Fibroblast of lung (primary cell): ENCODE measurements at regions not wholly inside any gene's neighbourhood (a gene's known extent, or its start where the extent isn't known, plus 50 kb on each side); places are given as distances from the start of the nearest gene placed in this dataset.

Experiments used
- DNase-seq, 2 donors: peaks; one replicate each; pipeline versions ENCODE4 v3.0.0 to v3.0.0-alpha.2; 2010; ENCODE audit warnings: low read depth in 2 of 2
- H2AFZ ChIP-seq: 2 replicates; pipeline ENCODE4 v1.5.1; 2012; ENCODE audit warnings: low read length, control low read depth, inconsistent platforms
- H3K27ac ChIP-seq: 2 replicates; pipeline ENCODE4 v1.5.1; 2011; ENCODE audit warnings: low read length, control low read depth; ENCODE audit not compliant: insufficient read depth
- H3K27me3 ChIP-seq: 2 replicates; pipeline ENCODE4 v1.5.1; 2011; ENCODE audit warnings: mild to moderate bottlenecking, low read length; ENCODE audit not compliant: control insufficient read depth, insufficient read depth
- H3K36me3 ChIP-seq: 2 replicates; pipeline ENCODE4 v1.5.1; 2011; ENCODE audit warnings: low read length; ENCODE audit not compliant: control insufficient read depth, insufficient read depth
- H3K4me1 ChIP-seq: 2 replicates; pipeline ENCODE4 v1.5.1; 2011; ENCODE audit warnings: low read length; ENCODE audit not compliant: control insufficient read depth, insufficient read depth; ENCODE audit errors: extremely low read depth
- H3K4me2 ChIP-seq: 2 replicates; pipeline ENCODE4 v1.5.1; 2011; ENCODE audit warnings: low read length, control low read depth; ENCODE audit not compliant: insufficient read depth; ENCODE audit errors: extremely low read depth
- H3K4me3 ChIP-seq, 4 experiments: fragments of 200-600 bp in 1 of 4; sonication (generic) in 1 of 4; replicated peaks in 1 of 4; 2 replicates each; pipeline ENCODE4 v1.5.1; 2011 to 2016; ENCODE audit warnings: low read length in 4 of 4, low read depth in 3 of 4, mild to moderate bottlenecking in 3 of 4, control low read depth in 2 of 4, inconsistent platforms in 1 of 4, mixed read lengths in 1 of 4; ENCODE audit not compliant: insufficient read depth in 1 of 4; ENCODE audit errors: control extremely low read depth in 1 of 4
- H3K79me2 ChIP-seq: 2 replicates; pipeline ENCODE4 v1.5.1; 2012; ENCODE audit warnings: mild to moderate bottlenecking, low read length, inconsistent platforms; ENCODE audit not compliant: control insufficient read depth, insufficient read depth
- H3K9ac ChIP-seq: 2 replicates; pipeline ENCODE4 v1.5.1; 2011; ENCODE audit warnings: mild to moderate bottlenecking, low read length, control low read depth; ENCODE audit not compliant: insufficient read depth
- H3K9me3 ChIP-seq: 2 replicates; pipeline ENCODE4 v1.5.1; 2012; ENCODE audit warnings: low read depth, low read length; ENCODE audit not compliant: control insufficient read depth, insufficient read depth
- H4K20me1 ChIP-seq: 2 replicates; pipeline ENCODE4 v1.5.1; 2011; ENCODE audit warnings: low read length; ENCODE audit not compliant: control insufficient read depth, insufficient read depth; ENCODE audit errors: extremely low read depth
- EZH2 ChIP-seq: IDR thresholded peaks from 2 replicates; pipeline ENCODE4 v1.5.1; 2012; ENCODE audit warnings: low read length, control low read depth, mild to moderate bottlenecking; ENCODE audit errors: missing control alignments
- TF ChIP-seq, protein P1 (sequence below), 2 donors: IDR thresholded peaks in 1 of 2; conservative IDR thresholded peaks in 1 of 2; 1 replicate in 1 of 2; 2 replicates in 1 of 2; pipeline ENCODE4 v1.5.1; 2011 to 2012; ENCODE audit warnings: low read length in 2 of 2, control low read depth in 1 of 2, inconsistent platforms in 1 of 2, low read depth in 1 of 2, mild to moderate bottlenecking in 1 of 2

GRCh38 chr21:35338281-35338680 lies 289.2 kb upstream of the RUNX1 start:
- Histone ChIP-seq H3K79me2 (no peaks in the 10 kb centered on the region), H3K27me3 (no peaks in the 10 kb centered on the region), H3K9ac (no peak overlapping the region), H2AFZ (no peak overlapping the region), H3K4me2 (no peak overlapping the region), H3K9me3 (no peaks in the 10 kb centered on the region), H3K4me3 (no peak overlapping the region), H4K20me1 (no peaks in the 10 kb centered on the region), H3K27ac (no peak overlapping the region), H3K4me1 (no peaks in the 10 kb centered on the region), H3K36me3 (no peaks in the 10 kb centered on the region)
- TF ChIP-seq EZH2 = no peak
- TF ChIP-seq, protein P1, sequence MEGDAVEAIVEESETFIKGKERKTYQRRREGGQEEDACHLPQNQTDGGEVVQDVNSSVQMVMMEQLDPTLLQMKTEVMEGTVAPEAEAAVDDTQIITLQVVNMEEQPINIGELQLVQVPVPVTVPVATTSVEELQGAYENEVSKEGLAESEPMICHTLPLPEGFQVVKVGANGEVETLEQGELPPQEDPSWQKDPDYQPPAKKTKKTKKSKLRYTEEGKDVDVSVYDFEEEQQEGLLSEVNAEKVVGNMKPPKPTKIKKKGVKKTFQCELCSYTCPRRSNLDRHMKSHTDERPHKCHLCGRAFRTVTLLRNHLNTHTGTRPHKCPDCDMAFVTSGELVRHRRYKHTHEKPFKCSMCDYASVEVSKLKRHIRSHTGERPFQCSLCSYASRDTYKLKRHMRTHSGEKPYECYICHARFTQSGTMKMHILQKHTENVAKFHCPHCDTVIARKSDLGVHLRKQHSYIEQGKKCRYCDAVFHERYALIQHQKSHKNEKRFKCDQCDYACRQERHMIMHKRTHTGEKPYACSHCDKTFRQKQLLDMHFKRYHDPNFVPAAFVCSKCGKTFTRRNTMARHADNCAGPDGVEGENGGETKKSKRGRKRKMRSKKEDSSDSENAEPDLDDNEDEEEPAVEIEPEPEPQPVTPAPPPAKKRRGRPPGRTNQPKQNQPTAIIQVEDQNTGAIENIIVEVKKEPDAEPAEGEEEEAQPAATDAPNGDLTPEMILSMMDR (conservative IDR thresholded peaks at IDR 0.05 in 1 of 2, IDR thresholded peaks at IDR 0.05 in 1 of 2; ENCODE audit: low read depth in 1 of 2, low read length in 2 of 2) = no peak
- no peak for DNase-seq

DNA sequence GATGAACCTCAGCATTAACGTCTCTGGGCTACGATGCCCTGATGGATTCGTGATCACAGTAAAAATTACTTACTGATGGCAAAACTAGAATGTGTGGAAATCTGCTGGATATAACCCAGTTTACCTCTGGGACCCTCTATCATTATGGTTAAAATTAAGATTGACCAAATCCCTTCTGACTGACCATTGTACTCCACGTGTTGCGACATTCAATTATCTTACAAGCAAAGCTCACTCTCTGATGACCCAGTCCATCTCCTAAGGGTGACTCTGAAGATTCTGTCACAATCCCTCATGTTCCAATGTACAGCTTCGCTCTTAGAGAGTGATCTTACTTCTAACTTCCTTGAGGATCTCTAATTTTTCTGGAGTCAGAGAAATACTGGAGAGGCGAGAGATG lies 288.5 kb upstream of the RUNX1 start:
- TF ChIP-seq, protein P1 (conservative IDR thresholded peaks at IDR 0.05 in 1 of 2, IDR thresholded peaks at IDR 0.05 in 1 of 2; ENCODE audit: low read depth in 1 of 2, low read length in 2 of 2) = no peak
- no peak for TF ChIP-seq EZH2
- H4K20me1 ChIP-seq = no peaks in the 10 kb centered on the region
- no peaks in the 10 kb centered on the region for H3K79me2 ChIP-seq
- H3K27me3 ChIP-seq = no peaks in the 10 kb centered on the region
- H3K4me3 ChIP-seq = no peak overlapping the region
- DNase-seq = no peak
- H3K36me3 ChIP-seq = no peaks in the 10 kb centered on the region
- H2AFZ ChIP-seq = no peak overlapping the region
- H3K9ac ChIP-seq = no peak overlapping the region
- no peaks in the 10 kb centered on the region for H3K4me1 ChIP-seq
- H3K27ac ChIP-seq = no peak overlapping the region
- H3K9me3 ChIP-seq = no peaks in the 10 kb centered on the region
- no peak overlapping the region for H3K4me2 ChIP-seq

- H2AFZ ChIP-seq = no peak overlapping the region
- TF ChIP-seq, protein P1 (conservative IDR thresholded peaks at IDR 0.05 in 1 of 2, IDR thresholded peaks at IDR 0.05 in 1 of 2; ENCODE audit: low read depth in 1 of 2, low read length in 2 of 2) = no peak
- no peak for TF ChIP-seq EZH2
- no peaks in the 10 kb centered on the region for H3K36me3 ChIP-seq
- DNase-seq = no peak
- H3K27ac ChIP-seq = no peak overlapping the region
- H3K27me3 ChIP-seq = no peaks in the 10 kb centered on the region
- H3K9me3 ChIP-seq = no peaks in the 10 kb centered on the region
- H3K4me1 ChIP-seq = no peaks in the 10 kb centered on the region
- H4K20me1 ChIP-seq = no peaks in the 10 kb centered on the region
- H3K79me2 ChIP-seq = no peaks in the 10 kb centered on the region
- H3K9ac ChIP-seq = no peak overlapping the region
- H3K4me2 ChIP-seq = no peak overlapping the region
- H3K4me3 ChIP-seq = no peak overlapping the region
Measured at GRCh38 chr21:35336534-35336933, 287.4 kb upstream of the RUNX1 start.
